HepG2 (cell line): ENCODE measurements at regions not wholly inside any gene's neighbourhood (a gene's known extent, or its start where the extent isn't known, plus 50 kb on each side); places are given as distances from the start of the nearest gene placed in this dataset.

Experiments
- BHLHE40 ChIP-seq: IDR thresholded peaks from 2 replicates; pipeline ENCODE4 v1.6.1; 2011; ENCODE audit warnings: low read length, improper control_type of control experiment
- YEATS4 ChIP-seq: sonication (generic); formaldehyde crosslinking; IDR thresholded peaks from 2 replicates; pipeline ENCODE4 v1.4.0; 2020; ENCODE audit warnings: missing genetic modification reagents, borderline replicate concordance
- ZNF142 ChIP-seq: sonication (generic); formaldehyde crosslinking; IDR thresholded peaks from 2 replicates; pipeline ENCODE4 v1.4.0; 2020; ENCODE audit warnings: missing genetic modification reagents
- TF ChIP-seq, protein P1 (sequence below): sonication (generic); formaldehyde crosslinking; IDR thresholded peaks from 2 replicates; pipeline ENCODE4 v1.8.1; 2023; ENCODE audit warnings: mild to moderate bottlenecking, missing genetic modification reagents, borderline replicate concordance

DNA sequence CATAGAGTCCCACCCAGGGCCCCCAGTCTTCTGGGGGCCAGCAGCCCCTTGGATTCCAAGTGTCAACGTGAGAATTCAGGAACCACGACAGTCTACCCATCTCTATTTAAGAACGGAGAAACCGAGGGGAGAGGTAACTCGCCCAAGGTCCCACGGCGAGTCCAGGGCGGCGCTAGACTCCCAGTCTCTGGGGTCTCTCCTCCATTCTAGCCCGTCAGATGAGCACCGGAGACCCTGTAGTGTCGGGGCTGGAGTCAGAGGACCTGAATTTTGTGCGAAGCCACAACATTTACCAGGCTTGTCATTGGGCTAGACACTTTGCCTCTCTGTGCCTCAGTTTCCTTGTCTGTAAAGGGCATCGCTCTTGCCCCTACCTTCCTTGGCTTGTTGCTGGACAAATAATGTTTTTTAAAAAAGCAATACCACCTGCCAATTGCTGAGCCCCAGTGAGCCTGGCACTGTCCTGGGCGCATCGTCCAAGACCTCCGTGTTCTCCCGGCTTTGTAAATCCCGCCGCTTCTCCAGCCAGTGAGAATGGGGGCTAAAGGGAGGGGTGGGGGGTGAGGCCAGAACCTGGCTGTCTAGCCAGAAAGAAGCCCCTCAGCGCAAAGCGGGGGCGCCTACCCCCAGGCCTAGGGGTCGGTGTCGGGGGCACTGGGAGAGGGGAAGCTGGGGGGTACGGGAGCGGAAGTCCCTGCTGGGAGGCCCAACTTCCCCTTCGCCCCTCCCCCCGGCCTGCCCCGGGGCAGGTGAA, 91.7 kb downstream of the NCR2 start (continued):
- TF ChIP-seq ZNF142 (CRISPR knock-in tag) (no peak), YEATS4 (CRISPR knock-in tag) (no peak), BHLHE40 (no peak)
- TF ChIP-seq, protein P1, sequence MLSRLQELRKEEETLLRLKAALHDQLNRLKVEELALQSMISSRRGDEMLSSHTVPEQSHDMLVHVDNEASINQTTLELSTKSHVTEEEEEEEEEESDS (CRISPR knock-in tag) = no peak
